ENCODE measurements at regions not wholly inside any gene's neighbourhood (a gene's known extent, or its start where the extent isn't known, plus 50 kb on each side); places are given as distances from the start of the nearest gene placed in this dataset.

DNA sequence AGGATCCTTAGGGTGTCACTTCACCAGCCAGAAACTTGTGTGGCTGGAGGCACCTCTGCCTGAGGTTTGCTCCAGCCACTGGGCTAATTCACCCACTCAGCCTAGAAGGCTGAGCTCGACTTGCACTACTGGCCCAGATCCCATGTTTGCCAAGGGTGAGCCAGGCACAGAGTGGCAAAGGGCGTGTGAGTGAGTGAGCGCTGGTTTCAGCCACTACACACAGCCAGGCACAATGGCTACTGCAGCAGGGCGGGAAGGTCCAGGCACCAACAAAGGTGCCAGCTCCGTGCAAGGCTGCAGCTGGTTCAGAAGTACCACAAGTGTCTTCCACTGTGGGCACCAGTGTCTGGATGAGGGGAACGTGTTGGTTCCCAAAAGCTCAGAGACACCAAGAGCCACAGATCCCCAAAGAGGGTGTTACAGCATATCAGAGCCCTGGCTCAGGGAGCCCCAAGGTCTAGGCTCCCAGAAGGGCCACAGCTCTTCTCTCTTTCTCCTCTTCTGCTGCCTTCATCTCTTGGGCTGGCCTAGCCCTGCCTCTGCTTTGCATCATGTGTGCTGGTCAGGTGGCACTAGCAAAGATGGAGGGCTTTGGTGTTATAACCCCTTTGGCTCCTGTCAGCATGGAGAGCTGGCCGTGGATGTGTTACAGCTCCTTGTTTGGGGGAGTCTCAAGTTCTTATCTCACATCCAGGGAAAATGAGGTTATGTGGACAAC lies 736.3 kb upstream of the KLHL1 start:
- Histone ChIP-seq H3K27me3 (no peaks in the 10 kb centered on the region), H3K27ac (no peak overlapping the region), H3K9me3 (peaks cover 0 to 2% (median 0%) of the 10 kb centered on the region in 4 donors), H3K4me1 (no peaks in the 10 kb centered on the region), H3K36me3 (no peaks in the 10 kb centered on the region), H3K4me3 (no peak overlapping the region)
- DNase-seq (ENCODE audit: low spot score in 2 of 2), result no peak
- 83 to 84% methylated on average over 3 to 7 of the region's 7 CpGs for WGBS, 2 donors
- TF ChIP-seq, protein P1, sequence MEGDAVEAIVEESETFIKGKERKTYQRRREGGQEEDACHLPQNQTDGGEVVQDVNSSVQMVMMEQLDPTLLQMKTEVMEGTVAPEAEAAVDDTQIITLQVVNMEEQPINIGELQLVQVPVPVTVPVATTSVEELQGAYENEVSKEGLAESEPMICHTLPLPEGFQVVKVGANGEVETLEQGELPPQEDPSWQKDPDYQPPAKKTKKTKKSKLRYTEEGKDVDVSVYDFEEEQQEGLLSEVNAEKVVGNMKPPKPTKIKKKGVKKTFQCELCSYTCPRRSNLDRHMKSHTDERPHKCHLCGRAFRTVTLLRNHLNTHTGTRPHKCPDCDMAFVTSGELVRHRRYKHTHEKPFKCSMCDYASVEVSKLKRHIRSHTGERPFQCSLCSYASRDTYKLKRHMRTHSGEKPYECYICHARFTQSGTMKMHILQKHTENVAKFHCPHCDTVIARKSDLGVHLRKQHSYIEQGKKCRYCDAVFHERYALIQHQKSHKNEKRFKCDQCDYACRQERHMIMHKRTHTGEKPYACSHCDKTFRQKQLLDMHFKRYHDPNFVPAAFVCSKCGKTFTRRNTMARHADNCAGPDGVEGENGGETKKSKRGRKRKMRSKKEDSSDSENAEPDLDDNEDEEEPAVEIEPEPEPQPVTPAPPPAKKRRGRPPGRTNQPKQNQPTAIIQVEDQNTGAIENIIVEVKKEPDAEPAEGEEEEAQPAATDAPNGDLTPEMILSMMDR (IDR thresholded peaks at IDR 0.05), result no peak
- no peak for TF ChIP-seq EP300 (IDR thresholded peaks at IDR 0.05)
- TF ChIP-seq POLR2A (IDR thresholded peaks at IDR 0.05), result no peak

DNA sequence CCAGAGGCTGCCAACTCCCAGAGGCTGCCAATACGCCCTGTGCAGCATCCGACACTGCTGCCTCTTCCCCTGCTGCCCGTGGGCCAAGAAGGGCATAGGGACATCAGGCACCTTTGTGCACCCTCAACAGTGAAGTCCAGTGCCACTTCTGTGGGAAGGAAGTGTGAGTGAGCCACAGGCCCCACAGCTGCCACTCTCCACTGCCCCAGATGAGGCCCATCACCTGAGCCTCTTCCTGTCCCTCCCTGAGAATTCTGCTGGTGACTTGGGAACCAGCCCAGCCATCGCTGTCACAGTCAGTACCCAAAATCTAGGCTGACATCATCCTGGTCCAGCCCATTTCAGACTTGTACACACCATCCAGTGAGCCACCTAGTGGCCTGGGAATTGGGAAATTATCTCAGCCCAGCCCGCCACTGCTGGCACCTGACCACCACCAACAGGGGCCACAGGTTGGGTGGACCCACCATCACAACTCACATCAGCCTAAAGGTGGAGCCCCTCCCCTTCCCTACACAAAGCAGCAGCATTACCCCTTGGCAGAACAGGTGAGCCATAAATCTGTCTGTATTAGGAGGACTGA lies 733.9 kb upstream of the KLHL1 start:
- WGBS, 2 donors, result 87 to 98% methylated on average over 5 of the region's 5 CpGs
- no peak for TF ChIP-seq EP300 (IDR thresholded peaks at IDR 0.05)
- DNase-seq (ENCODE audit: low spot score in 2 of 2), result no peak

DNA sequence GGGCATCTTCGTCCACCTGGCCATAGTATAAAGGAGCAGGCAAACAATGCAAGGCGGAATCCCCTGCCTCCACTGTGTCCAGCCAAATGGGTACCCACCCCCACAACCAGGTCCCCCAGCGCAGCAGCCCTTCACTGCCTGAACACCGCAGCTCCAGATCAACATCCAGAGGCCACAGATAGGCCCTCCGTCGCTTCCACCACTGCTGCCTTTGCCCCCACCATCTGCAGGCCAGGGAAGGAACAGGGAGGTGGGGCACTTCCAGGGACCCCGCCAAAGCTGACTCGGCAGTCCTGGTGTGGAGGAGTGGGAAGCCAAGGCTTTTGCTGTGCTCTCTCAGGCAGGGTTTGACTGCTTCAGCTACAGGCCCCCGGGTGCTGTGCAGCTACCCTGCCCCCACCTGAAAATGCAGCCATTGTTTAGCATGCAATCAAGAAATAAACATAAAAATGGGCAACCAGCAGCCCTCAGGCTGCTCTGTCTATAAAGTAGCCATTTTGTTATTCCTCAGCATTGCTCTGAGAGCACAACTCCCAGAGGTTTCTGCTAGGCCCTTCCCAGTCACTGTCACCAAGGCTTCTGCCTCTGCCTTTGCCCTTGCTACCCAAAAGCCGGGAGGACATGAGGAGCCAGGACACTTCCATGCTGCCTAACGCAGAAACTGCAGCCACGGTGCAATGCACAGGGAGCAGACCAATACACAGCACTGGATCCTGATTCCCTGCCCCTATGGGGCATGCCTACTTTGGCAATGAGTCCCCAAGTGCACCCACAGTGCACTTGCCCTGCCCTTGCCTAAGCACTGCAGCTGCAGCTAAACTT lies 733.2 kb upstream of the KLHL1 start:
- TF ChIP-seq POLR2A (IDR thresholded peaks at IDR 0.05), result no peak
- TF ChIP-seq EP300 (IDR thresholded peaks at IDR 0.05), result no peak
- TF ChIP-seq, protein P1 (IDR thresholded peaks at IDR 0.05), result no peak
- DNase-seq (ENCODE audit: low spot score in 2 of 2), result no peak

More for the DNA sequence above, 733.9 kb upstream of the KLHL1 start:
- no peaks in the 10 kb centered on the region for H3K4me1 ChIP-seq
- no peaks in the 10 kb centered on the region for H3K36me3 ChIP-seq
- H3K9me3 ChIP-seq, result peaks cover 0 to 1% (median 0%) of the 10 kb centered on the region in 4 donors
- H3K27ac ChIP-seq, result no peak overlapping the region
- H3K27me3 ChIP-seq, result no peaks in the 10 kb centered on the region
- H3K4me3 ChIP-seq, result no peak overlapping the region

DNA sequence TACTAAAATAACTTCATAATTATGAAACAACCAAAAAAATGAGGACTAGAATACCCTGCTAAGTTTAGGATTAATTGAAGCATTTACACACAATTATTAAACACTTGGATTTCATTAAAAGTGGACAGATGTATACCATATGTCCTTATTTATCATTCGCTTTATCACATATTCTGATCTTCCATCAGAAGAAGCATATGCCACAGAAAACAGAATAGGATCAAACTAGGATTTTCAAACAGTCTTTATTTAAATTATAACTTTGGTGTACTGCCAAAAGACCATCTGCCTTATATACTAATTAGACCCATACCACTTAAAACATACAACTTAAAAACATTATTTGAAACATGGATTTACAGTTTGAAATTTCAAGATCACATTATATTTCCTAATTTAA lies 727.1 kb upstream of the KLHL1 start:
- DNase-seq (ENCODE audit: low spot score in 2 of 2), result no peak
- Histone ChIP-seq H3K27ac (no peak overlapping the region), H3K4me3 (no peak overlapping the region), H3K27me3 (no peaks in the 10 kb centered on the region), H3K9me3 (no peaks in the 10 kb centered on the region), H3K4me1 (no peaks in the 10 kb centered on the region), H3K36me3 (no peaks in the 10 kb centered on the region)
- WGBS, 2 donors, result 92 to 98% methylated on average over 1 of the region's 1 CpG
- TF ChIP-seq EP300 (IDR thresholded peaks at IDR 0.05), result no peak
- TF ChIP-seq POLR2A (IDR thresholded peaks at IDR 0.05), result no peak
- TF ChIP-seq, protein P1 (IDR thresholded peaks at IDR 0.05), result no peak

More for the DNA sequence above, 733.2 kb upstream of the KLHL1 start:
- H3K9me3 ChIP-seq, result no peaks in the 10 kb centered on the region
- H3K4me3 ChIP-seq, result no peak overlapping the region
- H3K4me1 ChIP-seq, result no peaks in the 10 kb centered on the region
- H3K27me3 ChIP-seq, result no peaks in the 10 kb centered on the region
- no peaks in the 10 kb centered on the region for H3K36me3 ChIP-seq
- no peak overlapping the region for H3K27ac ChIP-seq
- WGBS, 2 donors, result 88 to 90% methylated on average over 11 of the region's 12 CpGs

DNA sequence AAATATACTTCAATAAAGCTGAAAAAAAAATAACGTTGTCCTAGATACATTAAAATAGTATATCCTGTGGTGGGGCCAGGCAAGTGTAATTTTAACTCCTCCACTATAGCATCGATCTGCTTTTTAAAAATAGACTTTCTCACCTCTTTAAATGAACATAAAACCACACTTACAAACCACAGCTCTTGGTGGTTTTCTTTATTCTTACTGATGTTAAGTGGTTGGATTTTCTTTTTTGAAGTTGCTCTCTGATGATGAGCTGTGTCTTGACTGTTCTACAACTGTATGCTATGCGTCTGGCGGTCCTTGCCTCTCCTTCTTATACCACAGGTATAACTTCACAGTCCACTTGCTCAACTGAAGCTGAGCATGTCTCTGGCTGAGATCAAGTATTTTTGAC lies 721.5 kb upstream of the KLHL1 start:
- 77 to 87% methylated on average over 4 of the region's 4 CpGs for WGBS, 2 donors
- H3K4me3 ChIP-seq, result no peak overlapping the region
- H3K27me3 ChIP-seq, result no peaks in the 10 kb centered on the region
- TF ChIP-seq POLR2A (IDR thresholded peaks at IDR 0.05), result no peak
- TF ChIP-seq, protein P1 (IDR thresholded peaks at IDR 0.05), result no peak
- no peak for TF ChIP-seq EP300 (IDR thresholded peaks at IDR 0.05)
- no peaks in the 10 kb centered on the region for H3K9me3 ChIP-seq
- no peak overlapping the region for H3K27ac ChIP-seq
- DNase-seq (ENCODE audit: low spot score in 2 of 2), result no peak
- no peaks in the 10 kb centered on the region for H3K4me1 ChIP-seq
- no peaks in the 10 kb centered on the region for H3K36me3 ChIP-seq

Measured in tibial nerve (tissue), 4 donors.